GM12874 (cell line): ENCODE measurements at regions not wholly inside any gene's neighbourhood (a gene's known extent, or its start where the extent isn't known, plus 50 kb on each side); places are given as distances from the start of the nearest gene placed in this dataset.

ENCODE experiments used
- TF ChIP-seq, protein P1 (sequence below): IDR thresholded peaks from 2 replicates; pipeline ENCODE4 v1.5.1; 2011; ENCODE audit warnings: low read depth, mild to moderate bottlenecking, control low read depth, low read length, moderate library complexity; ENCODE audit not compliant: insufficient read depth

- TF ChIP-seq, protein P1, sequence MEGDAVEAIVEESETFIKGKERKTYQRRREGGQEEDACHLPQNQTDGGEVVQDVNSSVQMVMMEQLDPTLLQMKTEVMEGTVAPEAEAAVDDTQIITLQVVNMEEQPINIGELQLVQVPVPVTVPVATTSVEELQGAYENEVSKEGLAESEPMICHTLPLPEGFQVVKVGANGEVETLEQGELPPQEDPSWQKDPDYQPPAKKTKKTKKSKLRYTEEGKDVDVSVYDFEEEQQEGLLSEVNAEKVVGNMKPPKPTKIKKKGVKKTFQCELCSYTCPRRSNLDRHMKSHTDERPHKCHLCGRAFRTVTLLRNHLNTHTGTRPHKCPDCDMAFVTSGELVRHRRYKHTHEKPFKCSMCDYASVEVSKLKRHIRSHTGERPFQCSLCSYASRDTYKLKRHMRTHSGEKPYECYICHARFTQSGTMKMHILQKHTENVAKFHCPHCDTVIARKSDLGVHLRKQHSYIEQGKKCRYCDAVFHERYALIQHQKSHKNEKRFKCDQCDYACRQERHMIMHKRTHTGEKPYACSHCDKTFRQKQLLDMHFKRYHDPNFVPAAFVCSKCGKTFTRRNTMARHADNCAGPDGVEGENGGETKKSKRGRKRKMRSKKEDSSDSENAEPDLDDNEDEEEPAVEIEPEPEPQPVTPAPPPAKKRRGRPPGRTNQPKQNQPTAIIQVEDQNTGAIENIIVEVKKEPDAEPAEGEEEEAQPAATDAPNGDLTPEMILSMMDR, result no peak
Observed at GRCh38 chr12:18953505-18953904, 176.0 kb upstream of the PLEKHA5 start.

GRCh38 chr12:18955594-18955993 lies 173.9 kb upstream of the PLEKHA5 start:
- TF ChIP-seq, protein P1, result no peak

- TF ChIP-seq, protein P1, result no peak
Observed at GRCh38 chr12:18965203-18965602, 164.3 kb upstream of the PLEKHA5 start.

DNA sequence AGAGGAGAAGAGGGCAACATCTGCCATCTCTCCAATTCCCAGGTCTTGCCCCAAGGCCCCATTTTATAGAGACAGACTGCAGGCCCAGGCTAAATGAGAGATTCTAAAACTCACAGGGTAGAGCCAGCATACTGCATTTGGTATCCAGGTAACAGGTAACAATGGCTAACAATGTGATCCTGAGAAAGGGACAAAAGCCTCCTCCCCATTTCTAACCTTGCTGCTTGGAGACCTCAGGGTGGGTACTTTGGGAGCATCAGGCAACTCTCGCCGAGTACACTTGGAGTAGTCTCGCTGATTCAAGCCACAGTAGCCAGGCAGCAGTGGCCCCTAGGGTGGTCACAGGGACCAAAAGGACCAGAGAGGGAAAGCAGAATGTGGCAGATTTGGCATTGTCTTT lies 162.6 kb upstream of the PLEKHA5 start:
- TF ChIP-seq, protein P1, result no peak

DNA sequence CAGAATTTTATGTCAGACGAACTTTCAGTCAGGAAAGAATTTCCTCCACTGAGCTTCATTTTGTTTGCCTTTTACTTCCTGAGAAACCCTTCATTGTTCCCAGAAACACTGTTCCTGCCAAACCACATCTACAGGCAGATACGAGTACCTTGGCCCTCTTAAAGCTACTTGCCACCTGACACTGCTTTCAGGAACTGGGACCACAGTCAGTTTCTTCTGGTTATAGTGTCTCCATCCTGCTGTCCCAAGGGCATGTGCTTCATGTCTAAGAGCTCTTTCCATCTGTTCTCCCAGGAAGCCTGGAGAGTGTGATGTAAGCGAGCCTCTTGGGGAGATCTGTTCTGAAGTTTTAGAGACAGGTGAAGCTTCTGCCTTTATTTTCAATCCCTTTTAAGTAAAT lies 161.7 kb upstream of the PLEKHA5 start:
- TF ChIP-seq, protein P1, result no peak

DNA sequence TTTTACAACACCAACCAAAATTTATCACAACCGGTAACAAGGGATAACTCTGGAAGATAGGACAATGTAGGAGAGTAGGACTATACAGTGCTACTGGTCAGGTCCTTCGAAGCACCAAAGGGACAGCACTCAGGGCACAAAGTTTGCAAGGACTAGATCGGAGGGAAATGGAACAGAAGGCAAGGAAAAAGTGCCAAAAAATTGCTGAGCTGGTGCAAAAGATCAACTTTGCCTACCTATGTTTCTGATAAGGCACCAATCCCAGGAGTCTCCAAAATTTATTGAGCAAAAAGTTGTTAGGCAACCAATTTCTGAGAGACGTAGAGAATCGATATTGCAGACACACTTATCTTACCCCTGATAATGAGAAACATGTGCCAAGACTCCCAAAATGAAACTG lies 160.0 kb upstream of the PLEKHA5 start:
- TF ChIP-seq, protein P1, result no peak

DNA sequence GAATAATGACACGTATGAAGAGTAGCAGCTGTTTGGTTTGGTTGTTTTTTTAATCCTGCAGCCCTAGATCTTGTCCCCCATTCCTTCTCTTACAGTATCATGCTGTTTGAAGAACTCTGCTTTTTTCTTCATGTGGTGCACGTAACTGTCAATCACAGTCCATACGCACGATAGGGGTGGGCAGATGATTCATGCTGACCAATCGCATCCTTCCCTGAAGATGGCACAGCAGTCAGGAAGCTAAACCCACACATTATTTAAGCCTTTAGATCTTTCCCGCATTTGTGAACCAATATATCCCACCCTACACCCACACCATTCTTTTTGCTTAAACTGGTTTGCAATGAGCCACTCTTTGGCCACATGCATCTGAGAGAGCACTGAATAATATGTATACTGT lies 158.9 kb upstream of the PLEKHA5 start:
- TF ChIP-seq, protein P1, result no peak

DNA sequence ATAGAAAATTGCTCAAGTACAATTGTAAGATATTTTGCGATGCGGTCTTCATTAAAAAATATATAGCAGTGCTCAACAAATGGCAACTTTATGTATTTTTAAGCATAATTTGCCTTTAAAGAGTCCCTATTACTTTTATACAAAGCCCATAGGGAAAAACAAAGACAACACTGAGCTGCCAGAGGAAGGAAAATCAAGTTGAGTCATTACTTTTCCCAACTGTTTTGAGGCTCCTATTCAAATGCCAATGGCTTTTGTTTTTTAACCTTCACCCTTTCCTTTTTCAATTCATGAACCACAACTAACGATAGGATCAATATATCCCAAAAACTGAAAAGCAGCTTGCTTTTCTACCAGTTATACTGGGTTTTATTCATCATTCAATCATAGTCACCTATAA lies 157.6 kb upstream of the PLEKHA5 start:
- TF ChIP-seq, protein P1, result no peak
